ENCODE measurements at regions not wholly inside any gene's neighbourhood (a gene's known extent, or its start where the extent isn't known, plus 50 kb on each side); places are given as distances from the start of the nearest gene placed in this dataset.

- no peak for DNase-seq
Measured at GRCh38 chr19:31960474-31960873, 384.9 kb upstream of the ZNF507 start.

- DNase-seq = no peak
Measured at GRCh38 chr19:31961191-31961590, 384.2 kb upstream of the ZNF507 start.

- DNase-seq = no peak
Measured at GRCh38 chr19:31961667-31962066, 383.7 kb upstream of the ZNF507 start.

GRCh38 chr19:31962561-31962996 is 382.8 kb upstream of the ZNF507 start:
- no peak for DNase-seq

- DNase-seq = no peak
Measured at GRCh38 chr19:31963746-31964145, 381.7 kb upstream of the ZNF507 start.

- no peak for DNase-seq
Measured at GRCh38 chr19:31969016-31969415, 376.4 kb upstream of the ZNF507 start.

GRCh38 chr19:31970027-31970461 is 375.4 kb upstream of the ZNF507 start:
- DNase-seq = no peak

GRCh38 chr19:31974290-31974689 is 371.1 kb upstream of the ZNF507 start:
- no peak for DNase-seq

- DNase-seq = no peak
Measured at GRCh38 chr19:31974941-31975340, 370.5 kb upstream of the ZNF507 start.

- DNase-seq = no peak
Measured at GRCh38 chr19:31975461-31975860, 369.9 kb upstream of the ZNF507 start.

- DNase-seq = no peak
Measured at GRCh38 chr19:31976775-31977536, 368.5 kb upstream of the ZNF507 start.

GRCh38 chr19:31979362-31979761 is 366.0 kb upstream of the ZNF507 start:
- DNase-seq = no peak

GRCh38 chr19:31979949-31980670 is 365.3 kb upstream of the ZNF507 start:
- no peak for DNase-seq

GRCh38 chr19:31980796-31981195 is 364.6 kb upstream of the ZNF507 start:
- no peak for DNase-seq

GRCh38 chr19:31981545-31981944 is 363.9 kb upstream of the ZNF507 start:
- DNase-seq = no peak

GRCh38 chr19:31983647-31984046 is 361.8 kb upstream of the ZNF507 start:
- no peak for DNase-seq

- DNase-seq = no peak
Measured at GRCh38 chr19:31985001-31985605, 360.3 kb upstream of the ZNF507 start.

- DNase-seq = no peak
Measured at GRCh38 chr19:31986951-31987350, 358.5 kb upstream of the ZNF507 start.

GRCh38 chr19:31988256-31988655 is 357.2 kb upstream of the ZNF507 start:
- no peak for DNase-seq

GRCh38 chr19:31991984-31992655 is 353.3 kb upstream of the ZNF507 start:
- DNase-seq = no peak

- DNase-seq = no peak
Measured at GRCh38 chr19:31992750-31993149, 352.7 kb upstream of the ZNF507 start.

GRCh38 chr19:31995546-31995945 is 349.9 kb upstream of the ZNF507 start:
- DNase-seq = no peak

GRCh38 chr19:32010071-32010470 is 335.3 kb upstream of the ZNF507 start:
- no peak for DNase-seq

All from amniotic stem cell (primary cell).